ENCODE measurements at regions not wholly inside any gene's neighbourhood (a gene's known extent, or its start where the extent isn't known, plus 50 kb on each side); places are given as distances from the start of the nearest gene placed in this dataset.

- H3K4me1 ChIP-seq (ENCODE audit: control insufficient read depth in 3 of 3, insufficient read depth in 2 of 3, low read depth in 1 of 3, low read length in 2 of 3) = no peaks in the 10 kb centered on the region
- FAIRE-seq (no peak), DNase-seq (no peak)
- no peak overlapping the region for H3K4me3 ChIP-seq (ENCODE audit: low read depth in 1 of 3, low read length in 3 of 3)
- peaks cover 0 to 13% of the 10 kb centered on the region in 2 donors for H3K9me3 ChIP-seq (ENCODE audit: control insufficient read depth in 2 of 2, insufficient read depth in 1 of 2, low read depth in 1 of 2, low read length in 1 of 2)
- H3K27ac ChIP-seq (ENCODE audit: low read depth in 1 of 3, low read length in 2 of 3) = no peak overlapping the region
- no peaks in the 10 kb centered on the region for H3K27me3 ChIP-seq (ENCODE audit: control insufficient read depth in 3 of 3, insufficient read depth in 3 of 3, low read length in 3 of 3)
- no peaks in the 10 kb centered on the region for H3K36me3 ChIP-seq (ENCODE audit: control insufficient read depth in 3 of 3, insufficient read depth in 2 of 3, low read depth in 1 of 3, low read length in 3 of 3)
These were observed 519.6 kb upstream of the TENM4 start for GRCh38 chr11:79960461-79960860.

- no peak overlapping the region for H3K27ac ChIP-seq (ENCODE audit: low read depth in 1 of 3, low read length in 2 of 3)
- H3K9me3 ChIP-seq (ENCODE audit: control insufficient read depth in 2 of 2, insufficient read depth in 1 of 2, low read depth in 1 of 2, low read length in 1 of 2) = peaks cover 0 to 13% of the 10 kb centered on the region in 2 donors
- H3K27me3 ChIP-seq (ENCODE audit: control insufficient read depth in 3 of 3, insufficient read depth in 3 of 3, low read length in 3 of 3) = no peaks in the 10 kb centered on the region
- no peaks in the 10 kb centered on the region for H3K4me1 ChIP-seq (ENCODE audit: control insufficient read depth in 3 of 3, insufficient read depth in 2 of 3, low read depth in 1 of 3, low read length in 2 of 3)
- no peaks in the 10 kb centered on the region for H3K36me3 ChIP-seq (ENCODE audit: control insufficient read depth in 3 of 3, insufficient read depth in 2 of 3, low read depth in 1 of 3, low read length in 3 of 3)
- WGBS, 3 donors = 69 to 87% (median 85%) methylated on average over 2 of the region's 2 CpGs
- DNase-seq (no peak), FAIRE-seq (peak; percentile 59)
- no peak overlapping the region for H3K4me3 ChIP-seq (ENCODE audit: low read depth in 1 of 3, low read length in 3 of 3)
These were observed 518.5 kb upstream of the TENM4 start for GRCh38 chr11:79959318-79959717.

- Histone ChIP-seq H3K4me3 (ENCODE audit: low read depth in 1 of 3, low read length in 3 of 3) (no peak overlapping the region), H3K4me1 (ENCODE audit: control insufficient read depth in 3 of 3, insufficient read depth in 2 of 3, low read depth in 1 of 3, low read length in 2 of 3) (no peaks in the 10 kb centered on the region), H3K27ac (ENCODE audit: low read depth in 1 of 3, low read length in 2 of 3) (peak overlapping the region in 2 of 3 donors; percentile 66 to 78), H3K36me3 (ENCODE audit: control insufficient read depth in 3 of 3, insufficient read depth in 2 of 3, low read depth in 1 of 3, low read length in 3 of 3) (no peaks in the 10 kb centered on the region), H3K27me3 (ENCODE audit: control insufficient read depth in 3 of 3, insufficient read depth in 3 of 3, low read length in 3 of 3) (no peaks in the 10 kb centered on the region), H3K9me3 (ENCODE audit: control insufficient read depth in 2 of 2, insufficient read depth in 1 of 2, low read depth in 1 of 2, low read length in 1 of 2) (peaks cover 0 to 13% of the 10 kb centered on the region in 2 donors)
- FAIRE-seq (no peak), DNase-seq (peak; percentile 74 to 92)
These were observed 516.9 kb upstream of the TENM4 start for GRCh38 chr11:79957702-79958101.

- FAIRE-seq (no peak), DNase-seq (no peak)
- 87 to 92% (median 88%) methylated on average over 4 of the region's 4 CpGs for WGBS, 3 donors
- Histone ChIP-seq H3K36me3 (ENCODE audit: control insufficient read depth in 3 of 3, insufficient read depth in 2 of 3, low read depth in 1 of 3, low read length in 3 of 3) (no peaks in the 10 kb centered on the region), H3K9me3 (ENCODE audit: control insufficient read depth in 2 of 2, insufficient read depth in 1 of 2, low read depth in 1 of 2, low read length in 1 of 2) (peaks cover 0 to 13% of the 10 kb centered on the region in 2 donors), H3K4me1 (ENCODE audit: control insufficient read depth in 3 of 3, insufficient read depth in 2 of 3, low read depth in 1 of 3, low read length in 2 of 3) (no peaks in the 10 kb centered on the region), H3K27me3 (ENCODE audit: control insufficient read depth in 3 of 3, insufficient read depth in 3 of 3, low read length in 3 of 3) (no peaks in the 10 kb centered on the region), H3K4me3 (ENCODE audit: low read depth in 1 of 3, low read length in 3 of 3) (no peak overlapping the region), H3K27ac (ENCODE audit: low read depth in 1 of 3, low read length in 2 of 3) (no peak overlapping the region)
These were observed 515.2 kb upstream of the TENM4 start for GRCh38 chr11:79956061-79956460.

- no peaks in the 10 kb centered on the region for H3K27me3 ChIP-seq (ENCODE audit: control insufficient read depth in 3 of 3, insufficient read depth in 3 of 3, low read length in 3 of 3)
- H3K27ac ChIP-seq (ENCODE audit: low read depth in 1 of 3, low read length in 2 of 3) = no peak overlapping the region
- DNase-seq (no peak), FAIRE-seq (no peak)
- H3K4me1 ChIP-seq (ENCODE audit: control insufficient read depth in 3 of 3, insufficient read depth in 2 of 3, low read depth in 1 of 3, low read length in 2 of 3) = no peaks in the 10 kb centered on the region
- H3K9me3 ChIP-seq (ENCODE audit: control insufficient read depth in 2 of 2, insufficient read depth in 1 of 2, low read depth in 1 of 2, low read length in 1 of 2) = peaks cover 0 to 2% of the 10 kb centered on the region in 2 donors
- WGBS, 3 donors = 83 to 93% (median 87%) methylated on average over 1 of the region's 1 CpG
- no peaks in the 10 kb centered on the region for H3K36me3 ChIP-seq (ENCODE audit: control insufficient read depth in 3 of 3, insufficient read depth in 2 of 3, low read depth in 1 of 3, low read length in 3 of 3)
- no peak overlapping the region for H3K4me3 ChIP-seq (ENCODE audit: low read depth in 1 of 3, low read length in 3 of 3)
These were observed 512.8 kb upstream of the TENM4 start for GRCh38 chr11:79953629-79954028.

GRCh38 chr11:79950741-79951140, 509.9 kb upstream of the TENM4 start:
- Histone ChIP-seq H3K4me1 (ENCODE audit: control insufficient read depth in 3 of 3, insufficient read depth in 2 of 3, low read depth in 1 of 3, low read length in 2 of 3) (no peaks in the 10 kb centered on the region), H3K36me3 (ENCODE audit: control insufficient read depth in 3 of 3, insufficient read depth in 2 of 3, low read depth in 1 of 3, low read length in 3 of 3) (no peaks in the 10 kb centered on the region), H3K27me3 (ENCODE audit: control insufficient read depth in 3 of 3, insufficient read depth in 3 of 3, low read length in 3 of 3) (no peaks in the 10 kb centered on the region), H3K4me3 (ENCODE audit: low read depth in 1 of 3, low read length in 3 of 3) (no peak overlapping the region), H3K27ac (ENCODE audit: low read depth in 1 of 3, low read length in 2 of 3) (no peak overlapping the region), H3K9me3 (ENCODE audit: control insufficient read depth in 2 of 2, insufficient read depth in 1 of 2, low read depth in 1 of 2, low read length in 1 of 2) (no peaks in the 10 kb centered on the region)
- no peak for FAIRE-seq
- 80 to 92% (median 81%) methylated on average over 4 of the region's 4 CpGs for WGBS, 3 donors
- DNase-seq = no peak

GRCh38 chr11:79950172-79950571, 509.3 kb upstream of the TENM4 start:
- no peaks in the 10 kb centered on the region for H3K9me3 ChIP-seq (ENCODE audit: control insufficient read depth in 2 of 2, insufficient read depth in 1 of 2, low read depth in 1 of 2, low read length in 1 of 2)
- H3K27ac ChIP-seq (ENCODE audit: low read depth in 1 of 3, low read length in 2 of 3) = no peak overlapping the region
- H3K27me3 ChIP-seq (ENCODE audit: control insufficient read depth in 3 of 3, insufficient read depth in 3 of 3, low read length in 3 of 3) = no peaks in the 10 kb centered on the region
- H3K36me3 ChIP-seq (ENCODE audit: control insufficient read depth in 3 of 3, insufficient read depth in 2 of 3, low read depth in 1 of 3, low read length in 3 of 3) = no peaks in the 10 kb centered on the region
- H3K4me1 ChIP-seq (ENCODE audit: control insufficient read depth in 3 of 3, insufficient read depth in 2 of 3, low read depth in 1 of 3, low read length in 2 of 3) = no peaks in the 10 kb centered on the region
- H3K4me3 ChIP-seq (ENCODE audit: low read depth in 1 of 3, low read length in 3 of 3) = no peak overlapping the region
- FAIRE-seq = no peak
- 70 to 89% (median 74%) methylated on average over 4 of the region's 4 CpGs for WGBS, 3 donors
- no peak for DNase-seq

GRCh38 chr11:79949574-79949973, 508.7 kb upstream of the TENM4 start:
- H3K9me3 ChIP-seq (ENCODE audit: control insufficient read depth in 2 of 2, insufficient read depth in 1 of 2, low read depth in 1 of 2, low read length in 1 of 2) = no peaks in the 10 kb centered on the region
- whole genome bisulfite sequencing, 3 donors = 90 to 95% (median 93%) methylated on average over 2 of the region's 2 CpGs
- H3K27me3 ChIP-seq (ENCODE audit: control insufficient read depth in 3 of 3, insufficient read depth in 3 of 3, low read length in 3 of 3) = no peaks in the 10 kb centered on the region
- DNase-seq = no peak
- H3K36me3 ChIP-seq (ENCODE audit: control insufficient read depth in 3 of 3, insufficient read depth in 2 of 3, low read depth in 1 of 3, low read length in 3 of 3) = no peaks in the 10 kb centered on the region
- H3K4me3 ChIP-seq (ENCODE audit: low read depth in 1 of 3, low read length in 3 of 3) = no peak overlapping the region
- no peaks in the 10 kb centered on the region for H3K4me1 ChIP-seq (ENCODE audit: control insufficient read depth in 3 of 3, insufficient read depth in 2 of 3, low read depth in 1 of 3, low read length in 2 of 3)
- no peak for FAIRE-seq
- H3K27ac ChIP-seq (ENCODE audit: low read depth in 1 of 3, low read length in 2 of 3) = no peak overlapping the region

- H3K27me3 ChIP-seq (ENCODE audit: control insufficient read depth in 3 of 3, insufficient read depth in 3 of 3, low read length in 3 of 3) = no peaks in the 10 kb centered on the region
- H3K27ac ChIP-seq (ENCODE audit: low read depth in 1 of 3, low read length in 2 of 3) = no peak overlapping the region
- FAIRE-seq (no peak), DNase-seq (no peak)
- 86 to 91% (median 91%) methylated on average over 2 of the region's 2 CpGs for WGBS, 3 donors
- no peaks in the 10 kb centered on the region for H3K9me3 ChIP-seq (ENCODE audit: control insufficient read depth in 2 of 2, insufficient read depth in 1 of 2, low read depth in 1 of 2, low read length in 1 of 2)
- H3K4me1 ChIP-seq (ENCODE audit: control insufficient read depth in 3 of 3, insufficient read depth in 2 of 3, low read depth in 1 of 3, low read length in 2 of 3) = no peaks in the 10 kb centered on the region
- no peak overlapping the region for H3K4me3 ChIP-seq (ENCODE audit: low read depth in 1 of 3, low read length in 3 of 3)
- H3K36me3 ChIP-seq (ENCODE audit: control insufficient read depth in 3 of 3, insufficient read depth in 2 of 3, low read depth in 1 of 3, low read length in 3 of 3) = no peaks in the 10 kb centered on the region
These were observed 501.8 kb upstream of the TENM4 start for GRCh38 chr11:79942646-79943045.

Measured in small intestine (tissue), 7 donors.